Neural cell (in vitro differentiated cells): ENCODE measurements at regions not wholly inside any gene's neighbourhood (a gene's known extent, or its start where the extent isn't known, plus 50 kb on each side); places are given as distances from the start of the nearest gene placed in this dataset.

Experiments
- H2AFZ ChIP-seq: fragments of 200-600, 300-800 bp; sonication (generic), shearing (Covaris generic); 2 replicates; pipeline ENCODE4 v1.6.0; 2014; ENCODE audit warnings: low read depth, mild to moderate bottlenecking, antibody characterized with exemption, low read length, moderate library complexity
- H3F3A ChIP-seq: fragments of 200-600 bp; shearing (Covaris generic); 2 replicates; pipeline ENCODE4 v1.6.1; 2016; ENCODE audit warnings: mild to moderate bottlenecking, moderate library complexity, mixed read lengths, antibody characterized with exemption, low read length; ENCODE audit not compliant: insufficient read depth, poor library complexity, severe bottlenecking
- H3K27ac ChIP-seq: fragments of 200-600, 300-800 bp; sonication (generic), shearing (Covaris generic); 2 replicates; pipeline ENCODE4 v1.5.1; 2014; ENCODE audit warnings: mild to moderate bottlenecking, low read length, moderate library complexity
- H3K27me3 ChIP-seq: fragments of 300-800, 200-600 bp; sonication (generic), shearing (Covaris generic); 2 replicates; pipeline ENCODE4 v1.6.0; 2014; ENCODE audit warnings: mild to moderate bottlenecking, low read depth, low read length, moderate library complexity; ENCODE audit not compliant: insufficient read depth
- H3K36me3 ChIP-seq: fragments of 300-800, 200-600 bp; sonication (generic), shearing (Covaris generic); 2 replicates; pipeline ENCODE4 v1.5.1; 2014; ENCODE audit warnings: mild to moderate bottlenecking, antibody characterized with exemption, low read length, moderate library complexity; ENCODE audit not compliant: insufficient read depth
- H3K4me2 ChIP-seq: fragments of 300-800, 200-600 bp; sonication (generic), shearing (Covaris generic); 2 replicates; pipeline ENCODE4 v1.6.0; 2014; ENCODE audit warnings: mild to moderate bottlenecking, low read length
- H3K4me3 ChIP-seq: fragments of 300-800, 200-600 bp; sonication (generic), shearing (Covaris generic); 2 replicates; pipeline ENCODE4 v1.5.1; 2014; ENCODE audit warnings: mild to moderate bottlenecking, low read length, moderate library complexity
- H3K79me2 ChIP-seq: fragments of 200-600 bp; shearing (Covaris generic); replicated peaks from 2 replicates; pipeline ENCODE4 v1.6.0; 2014; ENCODE audit warnings: mild to moderate bottlenecking, low read length, moderate library complexity; ENCODE audit not compliant: insufficient read depth
- H3K9ac ChIP-seq: fragments of 300-800, 200-600 bp; sonication (generic), shearing (Covaris generic); 2 replicates; pipeline ENCODE4 v1.6.1; 2016; ENCODE audit warnings: mild to moderate bottlenecking, low read length, mixed read lengths
- H3K9me2 ChIP-seq: fragments of 200-600 bp; shearing (Covaris generic); 2 replicates; pipeline ENCODE4 v1.6.1; 2016; ENCODE audit warnings: mild to moderate bottlenecking, low read length, mixed read lengths; ENCODE audit not compliant: insufficient read depth
- H3K9me3 ChIP-seq: fragments of 200-600, 300-800 bp; sonication (generic), shearing (Covaris generic); 2 replicates; pipeline ENCODE4 v1.6.1; 2016; ENCODE audit warnings: mild to moderate bottlenecking, mixed run types, low read length, moderate library complexity, mixed read lengths
- H4K20me1 ChIP-seq: fragments of 200-600 bp; shearing (Covaris generic); 2 replicates; pipeline ENCODE4 v1.6.1; 2016; ENCODE audit warnings: mild to moderate bottlenecking, mixed run types; ENCODE audit not compliant: insufficient read depth
- CTCF ChIP-seq: fragments of 450-650 bp; IDR thresholded peaks from 2 replicates; pipeline ENCODE4 v1.5.1; 2014; ENCODE audit warnings: antibody characterized with exemption, mild to moderate bottlenecking, moderate library complexity; ENCODE audit not compliant: poor library complexity, severe bottlenecking
- EP300 ChIP-seq: fragments of 450-650 bp; conservative IDR thresholded peaks from 2 replicates; pipeline ENCODE4 v1.6.1; 2014; ENCODE audit warnings: antibody characterized with exemption, mild to moderate bottlenecking, moderate library complexity; ENCODE audit not compliant: poor library complexity, severe bottlenecking
- EZH2 ChIP-seq: fragments of 200-600, 300-800 bp; shearing (Covaris generic), sonication (generic); IDR thresholded peaks from 2 replicates; pipeline ENCODE4 v1.6.1; 2014; ENCODE audit warnings: antibody characterized with exemption, low read length, borderline replicate concordance, mild to moderate bottlenecking; ENCODE audit not compliant: insufficient read depth, poor library complexity, severe bottlenecking
- MXI1 ChIP-seq: fragments of 450-650 bp; conservative IDR thresholded peaks from 2 replicates; pipeline ENCODE4 v1.6.1; 2014; ENCODE audit warnings: antibody characterized with exemption, mild to moderate bottlenecking; ENCODE audit not compliant: poor library complexity, severe bottlenecking
- POLR2AphosphoS5 ChIP-seq: IDR thresholded peaks from 2 replicates; pipeline ENCODE4 v1.6.1; 2012
- RAD21 ChIP-seq: fragments of 450-650 bp; conservative IDR thresholded peaks from 2 replicates; pipeline ENCODE4 v1.6.1; 2014; ENCODE audit warnings: antibody characterized with exemption, mild to moderate bottlenecking, moderate library complexity
- REST ChIP-seq: IDR thresholded peaks from 2 replicates; pipeline ENCODE4 v1.6.1; 2012; ENCODE audit warnings: borderline replicate concordance
- SMC3 ChIP-seq: fragments of 450-650 bp; conservative IDR thresholded peaks from 2 replicates; pipeline ENCODE4 v1.6.1; 2014; ENCODE audit warnings: antibody characterized with exemption, mild to moderate bottlenecking, moderate library complexity; ENCODE audit not compliant: poor library complexity
- TAF1 ChIP-seq: IDR thresholded peaks from 2 replicates; pipeline ENCODE4 v1.6.1; 2012; ENCODE audit warnings: low read depth

- Histone ChIP-seq H3K27ac (no peak overlapping the region), H3K36me3 (no peaks in the 10 kb centered on the region), H2AFZ (no peak overlapping the region), H3K9me2 (no peaks in the 10 kb centered on the region), H3K27me3 (no peaks in the 10 kb centered on the region), H4K20me1 (no peaks in the 10 kb centered on the region), H3K4me2 (no peak overlapping the region), H3F3A (no peaks in the 10 kb centered on the region), H3K4me3 (no peak overlapping the region), H3K79me2 (no peaks in the 10 kb centered on the region), H3K9me3 (no peaks in the 10 kb centered on the region), H3K9ac (no peak overlapping the region)
- TF ChIP-seq EZH2 = no peak
- no peak for TF ChIP-seq TAF1
- TF ChIP-seq RAD21 = no peak
- no peak for TF ChIP-seq REST
- TF ChIP-seq POLR2AphosphoS5 = no peak
- no peak for TF ChIP-seq CTCF
- TF ChIP-seq MXI1 = no peak
- TF ChIP-seq SMC3 = no peak
- TF ChIP-seq EP300 = no peak
These were observed 164.9 kb downstream of the UTRN start for GRCh38 chr6:144449911-144450597.

- Histone ChIP-seq H4K20me1 (no peaks in the 10 kb centered on the region), H3K4me3 (no peak overlapping the region), H2AFZ (no peak overlapping the region), H3K36me3 (no peaks in the 10 kb centered on the region), H3K79me2 (no peaks in the 10 kb centered on the region), H3K9ac (no peak overlapping the region), H3K9me2 (no peaks in the 10 kb centered on the region), H3K9me3 (no peaks in the 10 kb centered on the region), H3K27ac (no peak overlapping the region), H3K4me2 (no peak overlapping the region), H3F3A (no peaks in the 10 kb centered on the region), H3K27me3 (no peaks in the 10 kb centered on the region)
- no peak for TF ChIP-seq RAD21
- TF ChIP-seq SMC3 = no peak
- no peak for TF ChIP-seq CTCF
- no peak for TF ChIP-seq TAF1
- TF ChIP-seq REST = no peak
- no peak for TF ChIP-seq EP300
- no peak for TF ChIP-seq POLR2AphosphoS5
- TF ChIP-seq EZH2 = no peak
- no peak for TF ChIP-seq MXI1
These were observed 175.4 kb downstream of the UTRN start for GRCh38 chr6:144460327-144461095.
